Neural progenitor cell (in vitro differentiated cells): ENCODE measurements at regions not wholly inside any gene's neighbourhood (a gene's known extent, or its start where the extent isn't known, plus 50 kb on each side); places are given as distances from the start of the nearest gene placed in this dataset.

ENCODE experiments used
- CTCF ChIP-seq: fragments of 200-600 bp; sonication (generic); IDR thresholded peaks from 2 replicates; pipeline ENCODE4 v1.5.1; 2017; ENCODE audit warnings: antibody characterized with exemption, mild to moderate bottlenecking
- EZH2phosphoT487 ChIP-seq: fragments of 200-600 bp; sonication (generic); IDR thresholded peaks from 2 replicates; pipeline ENCODE4 v1.6.1; 2017; ENCODE audit warnings: antibody characterized with exemption

DNA sequence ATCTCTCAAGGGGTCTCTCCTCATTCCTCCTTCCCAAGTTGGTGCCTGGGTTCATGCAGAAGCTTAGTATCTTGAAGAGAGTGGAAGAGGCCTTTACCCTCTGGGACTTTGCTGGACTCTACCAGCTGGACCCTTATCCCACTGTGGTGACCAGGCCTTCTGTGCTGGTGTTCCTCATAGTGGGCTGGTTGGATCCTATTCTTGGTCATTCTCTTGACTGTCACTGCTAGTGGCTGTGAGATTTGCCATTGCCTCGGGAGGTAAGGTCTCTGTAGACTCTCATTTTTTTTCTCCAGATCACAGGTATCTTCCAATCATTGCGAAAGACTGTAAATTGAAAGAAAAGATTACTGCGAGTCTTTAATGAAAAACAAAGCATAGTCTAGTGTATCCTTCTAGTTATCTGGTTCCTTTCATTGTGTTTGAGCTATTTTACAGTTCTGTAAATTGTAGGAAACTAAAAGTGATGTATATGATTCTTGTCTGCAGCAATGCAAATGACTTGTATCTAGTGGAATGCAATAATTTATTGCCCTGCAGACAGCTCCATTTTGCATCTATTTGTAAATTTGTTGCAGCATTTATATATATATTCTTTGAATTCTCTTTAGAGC, 217.9 kb downstream of the AEBP2 start:
- TF ChIP-seq CTCF, result no peak
- no peak for TF ChIP-seq EZH2phosphoT487
